Naive thymus-derived CD8-positive, alpha-beta T cell (primary cell): ENCODE measurements at regions not wholly inside any gene's neighbourhood (a gene's known extent, or its start where the extent isn't known, plus 50 kb on each side); places are given as distances from the start of the nearest gene placed in this dataset.
"Not testable (repeated sequence)": the region's sequence is repeated elsewhere in the genome, so short reads cannot be mapped to it uniquely, and the experiment has no call there.

Experiments used
- ATAC-seq, 2 donors: fragments of 150-1000 bp; cut with Tn5 transposase in 1 of 2; sonication (Bioruptor Pico), chemical (Tn5 transposase) in 1 of 2; 1 replicate in 1 of 2; 2 replicates in 1 of 2; pipeline ENCODE4 v1.10.0; 2021; ENCODE audit warnings: mild to moderate bottlenecking in 2 of 2, moderate library complexity in 2 of 2
- POLR2A ChIA-PET: fragments of 350-600 bp; sonication (Branson Sonifier 250); formaldehyde crosslinking; loops from one replicate; lab custom pipeline; 2021; ENCODE audit warnings: antibody characterized with exemption; lab: Charles Lee
- DNase-seq, 10 donors: peaks; one replicate each; pipeline versions ENCODE4 v3.0.0 to v3.0.0-alpha.2; 2020 to 2022
- H3K27ac Mint-ChIP-seq, 10 donors: one replicate each; pipeline ENCODE4 v1.8.0; 2020 to 2022; ENCODE audit warnings: mild to moderate bottlenecking in 10 of 10, mixed read lengths in 10 of 10, moderate library complexity in 4 of 10, inconsistent platforms in 1 of 10
- H3K27me3 Mint-ChIP-seq, 5 donors: one replicate each; pipeline ENCODE4 v1.8.0; 2021 to 2022; ENCODE audit warnings: mixed read lengths in 5 of 5
- H3K36me3 Mint-ChIP-seq, 3 donors: one replicate each; pipeline ENCODE4 v1.8.0; 2020 to 2022; ENCODE audit warnings: mixed read lengths in 3 of 3, mild to moderate bottlenecking in 2 of 3, inconsistent platforms in 1 of 3
- H3K4me1 Mint-ChIP-seq, 4 donors: one replicate each; pipeline ENCODE4 v1.8.0; 2021 to 2022; ENCODE audit warnings: mixed read lengths in 4 of 4
- H3K4me3 Mint-ChIP-seq, 10 donors: one replicate each; pipeline ENCODE4 v1.8.0; 2020 to 2022; ENCODE audit warnings: mild to moderate bottlenecking in 10 of 10, mixed read lengths in 10 of 10, moderate library complexity in 6 of 10, inconsistent platforms in 1 of 10
- H3K9me3 Mint-ChIP-seq, 9 donors: one replicate each; pipeline ENCODE4 v1.8.0; 2020 to 2022; ENCODE audit warnings: mixed read lengths in 9 of 9, mild to moderate bottlenecking in 3 of 9, inconsistent platforms in 1 of 9, moderate library complexity in 1 of 9

DNA sequence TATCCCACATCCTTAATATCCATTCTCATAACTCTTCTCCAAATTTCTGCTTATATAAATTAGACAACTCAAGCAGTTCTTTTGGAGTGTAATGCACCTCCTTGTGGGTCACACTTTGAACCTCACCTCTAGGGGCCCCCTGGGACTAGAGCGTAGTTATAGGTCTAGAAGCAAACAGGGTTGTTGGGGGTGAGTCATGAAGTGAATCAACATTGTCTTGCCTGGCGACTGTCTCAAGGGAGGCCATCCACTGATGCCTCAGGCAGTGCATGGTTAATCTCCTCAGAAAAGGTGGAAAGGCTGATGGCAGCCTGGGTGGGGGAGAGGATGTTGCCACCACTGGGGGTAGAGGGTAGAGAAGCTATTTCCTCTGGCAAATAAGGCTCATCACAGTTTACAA is 129.1 kb downstream of the TNFRSF21 start:
- H3K36me3 Mint-ChIP-seq = no peaks in the 10 kb centered on the region
- no peak for ATAC-seq

DNA sequence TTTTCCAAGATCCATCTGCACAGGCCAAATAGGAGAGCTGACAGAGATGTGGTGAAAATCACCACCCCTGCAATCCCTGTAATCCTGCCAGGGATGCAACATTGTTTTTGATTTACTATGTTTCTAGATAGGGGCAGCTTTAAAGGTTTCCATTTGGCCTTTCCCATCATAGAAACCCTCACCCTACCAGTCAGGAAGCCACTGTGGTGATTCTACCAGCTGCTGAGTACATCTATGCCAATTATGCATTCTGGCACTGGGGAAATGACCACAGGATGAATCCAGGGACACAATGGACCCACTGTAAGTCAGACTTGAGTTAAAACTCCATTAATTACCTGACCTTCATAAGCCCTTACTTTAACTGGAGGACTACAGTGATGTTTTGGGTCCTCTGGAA is 130.4 kb downstream of the TNFRSF21 start:
- no peaks in the 10 kb centered on the region for H3K9me3 Mint-ChIP-seq
- H3K27ac Mint-ChIP-seq = no peak overlapping the region
- POLR2A ChIA-PET = no interaction called here
- H3K27me3 Mint-ChIP-seq = peaks cover 0 to 2% (median 0%) of the 10 kb centered on the region in 5 donors
- H3K36me3 Mint-ChIP-seq = no peaks in the 10 kb centered on the region
- H3K4me1 Mint-ChIP-seq = no peaks in the 10 kb centered on the region
- no peak for ATAC-seq
- no peak for DNase-seq
- no peak overlapping the region for H3K4me3 Mint-ChIP-seq

More for the DNA sequence above, 129.1 kb downstream of the TNFRSF21 start:
- no peaks in the 10 kb centered on the region for H3K9me3 Mint-ChIP-seq
- no peak for DNase-seq
- H3K4me1 Mint-ChIP-seq = no peaks in the 10 kb centered on the region
- no peak overlapping the region for H3K27ac Mint-ChIP-seq
- H3K4me3 Mint-ChIP-seq = no peak overlapping the region
- H3K27me3 Mint-ChIP-seq = peaks cover 0 to 2% (median 0%) of the 10 kb centered on the region in 5 donors
- POLR2A ChIA-PET = no interaction called here

DNA sequence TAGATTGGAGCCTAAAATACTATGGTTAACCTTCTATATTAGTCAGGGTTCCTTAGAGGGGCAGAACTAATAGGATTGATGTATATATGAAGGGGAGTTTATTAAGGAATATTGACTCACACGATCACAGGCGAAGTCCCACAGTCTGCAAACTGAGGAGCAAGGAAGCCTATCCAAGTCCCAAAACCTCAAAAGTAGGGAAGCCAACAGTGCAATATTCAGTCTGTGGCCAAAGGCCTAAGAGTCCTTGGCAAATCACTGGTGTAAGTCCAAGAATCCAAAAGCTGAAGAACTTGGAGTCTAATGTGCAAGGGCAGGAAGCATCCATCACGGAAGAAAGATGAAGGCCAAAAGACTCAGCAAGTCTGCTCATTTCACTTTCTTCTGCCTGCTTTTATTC is 133.5 kb upstream of the ADGRF1 start:
- POLR2A ChIA-PET = no interaction called here
- H3K27me3 Mint-ChIP-seq = no peaks in the 10 kb centered on the region
- DNase-seq = no peak
- ATAC-seq = no peak
- H3K27ac Mint-ChIP-seq = no peak overlapping the region
- H3K4me1 Mint-ChIP-seq = no peaks in the 10 kb centered on the region
- H3K36me3 Mint-ChIP-seq = no peaks in the 10 kb centered on the region
- H3K9me3 Mint-ChIP-seq = peaks cover 0 to 3% (median 0%) of the 10 kb centered on the region in 9 donors
- H3K4me3 Mint-ChIP-seq = no peak overlapping the region

DNA sequence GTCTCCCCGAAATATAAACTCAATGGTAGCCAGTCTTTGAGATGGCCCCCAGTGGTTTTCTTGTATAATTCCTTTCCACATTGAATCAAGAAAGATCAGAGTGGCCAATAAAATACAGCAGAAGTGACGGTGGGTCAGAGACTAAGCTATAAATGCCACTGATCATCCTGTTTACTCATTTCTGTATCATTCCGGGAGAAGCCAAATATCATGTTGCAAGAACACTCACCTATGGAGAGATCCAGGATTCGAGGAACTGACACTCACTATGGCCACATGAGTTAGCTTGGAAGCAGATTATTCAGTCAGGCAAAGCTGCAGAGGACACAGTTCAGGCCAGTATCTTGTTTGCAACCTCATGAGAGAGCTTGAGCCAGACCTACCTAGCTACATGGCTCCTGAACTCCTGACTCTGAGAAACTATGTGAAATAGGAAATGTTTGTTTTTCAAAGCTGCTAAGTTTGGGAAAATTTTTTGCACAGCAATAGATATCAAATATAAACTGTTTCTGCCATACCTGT is 132.4 kb upstream of the ADGRF1 start:
- Mint-ChIP-seq H3K36me3 (no peaks in the 10 kb centered on the region), H3K27me3 (peaks cover 0 to 3% (median 0%) of the 10 kb centered on the region in 5 donors)
- ATAC-seq = no peak

DNA sequence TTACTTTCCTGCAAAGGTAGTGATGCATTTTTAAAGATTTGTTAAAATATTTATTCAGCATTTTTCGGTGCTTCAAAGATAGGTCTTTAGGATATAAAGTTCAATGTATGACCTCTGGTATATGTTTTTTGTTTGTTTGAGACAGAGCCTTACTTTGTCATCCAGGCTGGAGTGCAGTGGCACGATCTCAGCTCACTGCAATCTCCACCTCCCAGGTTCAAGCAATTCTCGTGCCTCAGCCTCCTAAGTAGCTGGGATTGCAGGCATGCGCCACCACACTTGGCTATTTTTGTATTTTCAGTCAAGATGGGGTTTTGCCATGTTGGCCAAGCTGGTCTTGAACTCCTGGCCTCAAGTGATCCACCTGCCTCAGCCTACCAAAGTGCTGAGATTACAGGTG is 131.9 kb upstream of the ADGRF1 start:
- H3K4me3 Mint-ChIP-seq, H3K27me3 Mint-ChIP-seq, POLR2A ChIA-PET: not testable (repeated sequence)

More for the DNA sequence above, 132.4 kb upstream of the ADGRF1 start:
- Mint-ChIP-seq H3K4me3 (no peak overlapping the region), H3K4me1 (no peaks in the 10 kb centered on the region), H3K9me3 (peaks cover 0 to 3% (median 0%) of the 10 kb centered on the region in 9 donors), H3K27ac (no peak overlapping the region)
- no peak for DNase-seq
- POLR2A ChIA-PET = no interaction called here

DNA sequence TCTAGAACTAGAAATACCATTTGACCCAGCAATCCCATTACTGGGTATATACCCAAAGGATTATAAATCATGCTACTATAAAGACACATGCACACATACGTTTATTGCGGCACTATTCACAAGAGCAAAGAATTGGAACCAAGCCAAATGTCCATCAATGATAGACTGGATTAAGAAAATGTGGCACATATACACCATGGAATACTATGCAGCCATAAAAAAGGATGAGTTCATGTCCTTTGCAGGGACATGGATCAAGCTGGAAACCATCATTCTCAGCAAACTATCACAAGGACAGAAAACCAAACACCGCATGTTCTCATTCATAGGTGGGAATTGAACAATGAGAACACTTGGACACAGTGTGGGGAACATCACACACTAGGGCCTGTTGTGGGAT is 131.0 kb upstream of the ADGRF1 start:
- H3K9me3 Mint-ChIP-seq, H3K4me1 Mint-ChIP-seq, H3K27ac Mint-ChIP-seq, ATAC-seq, DNase-seq, POLR2A ChIA-PET, H3K27me3 Mint-ChIP-seq, H3K4me3 Mint-ChIP-seq, H3K36me3 Mint-ChIP-seq: not testable (repeated sequence)

More for the DNA sequence above, 131.9 kb upstream of the ADGRF1 start:
- not testable (repeated sequence) for H3K9me3 Mint-ChIP-seq, H3K4me1 Mint-ChIP-seq, DNase-seq, ATAC-seq, H3K27ac Mint-ChIP-seq, H3K36me3 Mint-ChIP-seq

DNA sequence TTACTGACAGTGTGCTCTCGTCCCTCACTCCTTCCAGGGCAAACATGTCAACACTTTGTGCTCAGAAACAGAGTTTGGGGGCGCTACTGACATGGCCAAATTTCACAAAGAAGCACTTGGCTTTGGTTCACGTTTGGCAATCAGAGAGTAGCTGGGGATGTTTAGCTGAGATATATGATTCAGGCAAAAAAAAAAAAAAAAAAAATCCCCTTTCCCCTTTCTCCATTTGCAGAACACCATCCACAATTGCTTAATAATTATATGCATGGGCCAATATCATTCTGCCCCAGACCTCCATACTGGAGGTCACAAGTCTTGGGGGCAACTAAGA is 128.4 kb upstream of the ADGRF1 start:
- ATAC-seq = no peak
- Mint-ChIP-seq H3K9me3 (peaks cover 0 to 3% (median 0%) of the 10 kb centered on the region in 9 donors), H3K36me3 (no peaks in the 10 kb centered on the region), H3K4me1 (peaks cover 0 to 2% (median 0%) of the 10 kb centered on the region in 4 donors), H3K27ac (no peak overlapping the region), H3K4me3 (no peak overlapping the region), H3K27me3 (peaks cover 0 to 7% (median 0%) of the 10 kb centered on the region in 5 donors)
- no peak for DNase-seq
- POLR2A ChIA-PET = no interaction called here

DNA sequence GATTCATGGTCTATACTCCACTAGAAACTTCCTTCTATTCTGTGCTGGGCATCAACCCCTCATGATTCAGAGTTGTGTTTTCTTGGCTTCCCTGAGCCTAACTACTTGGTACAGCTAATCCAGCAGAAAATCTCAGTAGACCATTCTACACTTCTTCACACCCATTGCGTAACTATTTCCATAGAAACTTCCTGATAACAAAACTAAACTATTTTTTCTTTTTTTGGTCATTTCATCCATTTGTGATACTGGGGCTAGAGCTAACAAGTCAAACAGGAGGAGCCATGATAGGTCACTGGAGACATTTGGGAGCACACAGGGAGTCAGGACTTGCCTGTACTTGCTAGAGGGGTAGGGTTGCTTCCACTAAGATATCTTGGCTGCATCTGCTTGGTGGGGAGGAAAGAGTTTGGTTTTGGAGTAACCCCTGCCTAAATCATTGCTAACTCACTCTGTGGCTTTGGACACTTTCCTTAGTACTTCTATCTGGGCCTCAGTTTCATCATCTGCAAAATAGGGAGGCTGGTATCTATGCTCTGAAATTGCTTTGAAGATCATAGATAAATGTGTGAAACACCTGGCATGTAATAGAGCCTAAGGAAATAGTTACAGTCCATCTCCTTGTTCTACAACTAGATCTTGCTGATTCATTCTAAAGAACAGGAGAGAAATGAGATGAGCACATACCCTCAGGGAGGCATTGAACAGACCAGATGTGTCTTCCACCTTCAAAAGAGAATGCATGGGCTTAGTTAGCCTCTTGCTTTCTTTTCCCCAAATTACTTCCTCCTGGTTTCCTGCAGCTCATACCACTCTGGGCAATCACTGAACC is 127.9 kb upstream of the ADGRF1 start:
- Mint-ChIP-seq H3K27ac (no peak overlapping the region), H3K4me3 (no peak overlapping the region), H3K36me3 (no peaks in the 10 kb centered on the region), H3K27me3 (peaks cover 0 to 7% (median 0%) of the 10 kb centered on the region in 5 donors), H3K4me1 (peaks cover 0 to 2% (median 0%) of the 10 kb centered on the region in 4 donors), H3K9me3 (peaks cover 0 to 3% (median 0%) of the 10 kb centered on the region in 9 donors)
- no peak for ATAC-seq
- no peak for DNase-seq
- POLR2A ChIA-PET = no interaction called here

DNA sequence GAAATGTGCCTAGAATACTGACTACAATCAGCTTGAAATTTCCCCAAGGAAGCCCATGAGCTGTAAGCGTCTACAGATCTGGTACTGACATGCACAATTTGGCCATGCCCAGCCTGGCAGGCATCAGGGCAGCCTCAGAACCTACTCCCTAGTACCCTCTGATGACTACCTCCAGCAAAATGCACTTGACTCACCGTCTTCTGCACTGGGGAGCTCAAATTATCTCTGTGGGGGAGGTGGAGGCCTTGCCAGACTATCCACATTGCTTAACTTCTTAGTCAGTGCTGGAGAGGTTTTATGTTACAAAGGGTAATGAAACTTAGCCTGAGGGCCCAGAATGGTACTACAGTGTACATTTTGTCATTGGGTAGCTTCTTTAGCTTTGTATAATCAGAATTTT is 126.0 kb upstream of the ADGRF1 start:
- Mint-ChIP-seq H3K4me1 (peaks cover 0 to 2% (median 0%) of the 10 kb centered on the region in 4 donors), H3K27ac (no peak overlapping the region), H3K36me3 (no peaks in the 10 kb centered on the region), H3K9me3 (peaks cover 0 to 3% (median 0%) of the 10 kb centered on the region in 9 donors), H3K4me3 (no peak overlapping the region), H3K27me3 (peaks cover 0 to 7% (median 0%) of the 10 kb centered on the region in 5 donors)
- POLR2A ChIA-PET = no interaction called here
- DNase-seq (no peak), ATAC-seq (no peak)

DNA sequence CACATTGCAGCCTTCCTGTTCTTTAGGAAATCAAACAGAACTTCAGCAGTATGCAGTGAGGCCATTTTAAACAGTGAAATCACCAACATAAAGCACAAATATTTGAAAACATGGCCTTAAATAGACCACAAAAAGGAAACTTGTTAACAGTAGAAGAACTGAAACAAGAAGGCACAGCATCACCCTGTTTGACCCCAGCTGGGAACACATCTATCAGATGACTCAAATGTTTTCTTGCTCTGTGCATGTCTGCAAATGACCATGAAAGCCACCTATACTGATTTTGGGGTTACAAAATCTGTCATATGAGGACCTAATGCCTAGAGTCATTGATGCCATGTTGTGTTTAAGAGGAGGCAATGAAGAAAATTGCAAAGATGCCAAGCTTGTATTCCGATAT is 123.8 kb upstream of the ADGRF1 start:
- H3K27ac Mint-ChIP-seq = no peak overlapping the region
- H3K27me3 Mint-ChIP-seq = peaks cover 0 to 11% (median 0%) of the 10 kb centered on the region in 5 donors
- no peaks in the 10 kb centered on the region for H3K36me3 Mint-ChIP-seq
- H3K9me3 Mint-ChIP-seq = peaks cover 0 to 3% (median 0%) of the 10 kb centered on the region in 9 donors
- H3K4me3 Mint-ChIP-seq = no peak overlapping the region
- no peak for ATAC-seq
- H3K4me1 Mint-ChIP-seq = peaks cover 0 to 9% (median 0%) of the 10 kb centered on the region in 4 donors
- DNase-seq = no peak
- POLR2A ChIA-PET = no interaction called here

DNA sequence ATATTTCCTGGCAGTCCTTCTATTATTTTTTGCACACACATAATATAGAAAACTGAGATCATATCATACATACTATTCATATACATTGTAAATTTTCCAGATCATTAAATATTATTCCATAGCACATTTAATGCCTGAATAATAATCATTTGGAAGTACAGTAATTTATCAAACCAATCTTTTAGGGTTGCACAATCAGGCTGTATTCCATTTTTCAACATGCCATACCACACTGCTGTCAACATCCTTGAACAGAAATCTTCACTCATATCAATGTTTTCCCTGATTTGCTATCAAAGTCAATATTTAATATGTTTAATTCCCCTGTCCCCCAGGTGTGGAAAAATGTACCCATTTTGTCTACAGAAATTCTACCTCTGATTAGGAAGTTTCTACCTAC is 122.7 kb upstream of the ADGRF1 start:
- no peak for DNase-seq
- ATAC-seq = no peak
- no peaks in the 10 kb centered on the region for H3K36me3 Mint-ChIP-seq

DNA sequence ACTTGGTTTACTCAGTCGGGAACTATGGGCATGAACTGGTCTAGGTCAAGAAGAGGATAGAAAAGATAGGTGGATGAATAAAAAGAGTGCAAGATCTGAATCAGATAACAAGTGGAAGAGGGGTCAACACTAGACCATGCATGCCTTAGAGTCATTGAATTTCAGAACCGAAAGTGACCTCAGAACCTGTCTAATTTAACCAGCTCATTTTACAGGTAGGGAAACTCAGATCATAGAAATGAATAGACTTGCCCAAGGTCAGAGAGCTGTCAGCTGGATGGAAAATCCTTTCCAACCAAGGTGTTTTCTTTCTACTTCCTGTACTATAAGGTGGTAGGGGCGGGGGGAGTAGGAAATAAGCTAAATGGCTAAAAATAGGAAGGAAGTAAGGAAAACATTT is 121.4 kb upstream of the ADGRF1 start:
- H3K4me1 Mint-ChIP-seq = peaks cover 0 to 9% (median 0%) of the 10 kb centered on the region in 4 donors
- POLR2A ChIA-PET = no interaction called here
- no peak overlapping the region for H3K4me3 Mint-ChIP-seq
- H3K9me3 Mint-ChIP-seq = peaks cover 0 to 3% (median 0%) of the 10 kb centered on the region in 9 donors
- peaks cover 0 to 10% (median 2%) of the 10 kb centered on the region in 5 donors for H3K27me3 Mint-ChIP-seq
- DNase-seq (no peak), ATAC-seq (no peak)
- no peaks in the 10 kb centered on the region for H3K36me3 Mint-ChIP-seq
- H3K27ac Mint-ChIP-seq = no peak overlapping the region

More for the DNA sequence above, 122.7 kb upstream of the ADGRF1 start:
- peaks cover 0 to 3% (median 0%) of the 10 kb centered on the region in 9 donors for H3K9me3 Mint-ChIP-seq
- H3K4me3 Mint-ChIP-seq = no peak overlapping the region
- peaks cover 0 to 9% (median 0%) of the 10 kb centered on the region in 4 donors for H3K4me1 Mint-ChIP-seq
- H3K27me3 Mint-ChIP-seq = peaks cover 0 to 11% (median 0%) of the 10 kb centered on the region in 5 donors
- POLR2A ChIA-PET = no interaction called here
- H3K27ac Mint-ChIP-seq = no peak overlapping the region

DNA sequence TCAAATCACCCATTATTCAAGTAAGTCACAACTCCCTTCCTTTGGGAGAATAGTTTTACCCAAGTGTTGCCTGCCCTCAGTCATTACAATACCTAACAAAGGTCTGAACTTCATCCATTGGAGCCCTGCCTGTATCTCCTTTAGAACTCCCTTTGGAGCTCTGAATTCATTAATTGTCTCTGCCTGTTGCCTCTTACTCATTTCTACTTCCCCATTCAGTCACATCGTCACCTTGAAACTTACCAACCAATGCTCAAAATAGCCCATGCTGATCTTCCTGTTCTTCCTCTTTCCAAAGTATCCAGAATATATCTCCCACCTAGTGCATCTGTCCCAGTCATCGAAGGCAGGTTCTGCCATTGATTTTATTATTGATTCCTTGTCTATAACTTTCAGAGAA is 120.7 kb upstream of the ADGRF1 start:
- peaks cover 0 to 3% (median 0%) of the 10 kb centered on the region in 9 donors for H3K9me3 Mint-ChIP-seq
- peaks cover 0 to 9% (median 0%) of the 10 kb centered on the region in 4 donors for H3K4me1 Mint-ChIP-seq
- no peak for ATAC-seq
- H3K27ac Mint-ChIP-seq = no peak overlapping the region
- H3K36me3 Mint-ChIP-seq = no peaks in the 10 kb centered on the region
- no peak for DNase-seq
- H3K4me3 Mint-ChIP-seq = no peak overlapping the region
- POLR2A ChIA-PET = no interaction called here
- peaks cover 0 to 10% (median 2%) of the 10 kb centered on the region in 5 donors for H3K27me3 Mint-ChIP-seq
